Hippocampal formation (tissue), 2 donors: ENCODE measurements at regions not wholly inside any gene's neighbourhood (a gene's known extent, or its start where the extent isn't known, plus 50 kb on each side); places are given as distances from the start of the nearest gene placed in this dataset.

ENCODE experiments used
- DNase-seq, 2 donors: peaks; one replicate each; lab custom pipeline; 2025; lab: John Stamatoyannopoulos, UW

- DNase-seq = no peak
Observed at GRCh38 chr12:19710811-19711793, 271.8 kb downstream of the AEBP2 start.

- DNase-seq = no peak
Observed at GRCh38 chr12:19712041-19712440, 272.7 kb downstream of the AEBP2 start.

- DNase-seq = no peak
Observed at GRCh38 chr12:19718401-19718800, 279.1 kb downstream of the AEBP2 start.

- DNase-seq = no peak
Observed at GRCh38 chr12:19719672-19720071, 280.4 kb downstream of the AEBP2 start.

GRCh38 chr12:19726122-19726521, 286.8 kb downstream of the AEBP2 start:
- no peak for DNase-seq

- DNase-seq = no peak
Observed at GRCh38 chr12:19726592-19726991, 287.3 kb downstream of the AEBP2 start.

GRCh38 chr12:19737019-19737418, 297.7 kb downstream of the AEBP2 start:
- no peak for DNase-seq

- DNase-seq = peak in 1 of 2 donors; percentile 40
Observed at GRCh38 chr12:19739195-19739776, 300.0 kb downstream of the AEBP2 start.

- DNase-seq = no peak
Observed at GRCh38 chr12:19740472-19741131, 301.3 kb downstream of the AEBP2 start.

GRCh38 chr12:19741132-19741489, 301.8 kb downstream of the AEBP2 start:
- peak in 1 of 2 donors; percentile 11 for DNase-seq

- no peak for DNase-seq
Observed at GRCh38 chr12:19744705-19745218, 305.5 kb downstream of the AEBP2 start.

- DNase-seq = no peak
Observed at GRCh38 chr12:19746471-19746870, 307.2 kb downstream of the AEBP2 start.

GRCh38 chr12:19749906-19750574, 310.7 kb downstream of the AEBP2 start:
- DNase-seq = no peak

GRCh38 chr12:19751078-19751477, 311.8 kb downstream of the AEBP2 start:
- DNase-seq = no peak

GRCh38 chr12:19752712-19753111, 313.4 kb downstream of the AEBP2 start:
- DNase-seq = no peak

- no peak for DNase-seq
Observed at GRCh38 chr12:19755136-19755535, 315.8 kb downstream of the AEBP2 start.

GRCh38 chr12:19757317-19757877, 318.1 kb downstream of the AEBP2 start:
- DNase-seq = peak in 1 of 2 donors; percentile 33

GRCh38 chr12:19759227-19759626, 319.9 kb downstream of the AEBP2 start:
- DNase-seq = no peak

GRCh38 chr12:19760611-19761010, 321.3 kb downstream of the AEBP2 start:
- no peak for DNase-seq

- DNase-seq = peak in 1 of 2 donors; percentile 14
Observed at GRCh38 chr12:19761463-19761862, 322.2 kb downstream of the AEBP2 start.

GRCh38 chr12:19763488-19763887, 324.2 kb downstream of the AEBP2 start:
- DNase-seq = no peak

- no peak for DNase-seq
Observed at GRCh38 chr12:19764408-19764807, 325.1 kb downstream of the AEBP2 start.
